ENCODE measurements at regions not wholly inside any gene's neighbourhood (a gene's known extent, or its start where the extent isn't known, plus 50 kb on each side); places are given as distances from the start of the nearest gene placed in this dataset.

DNA sequence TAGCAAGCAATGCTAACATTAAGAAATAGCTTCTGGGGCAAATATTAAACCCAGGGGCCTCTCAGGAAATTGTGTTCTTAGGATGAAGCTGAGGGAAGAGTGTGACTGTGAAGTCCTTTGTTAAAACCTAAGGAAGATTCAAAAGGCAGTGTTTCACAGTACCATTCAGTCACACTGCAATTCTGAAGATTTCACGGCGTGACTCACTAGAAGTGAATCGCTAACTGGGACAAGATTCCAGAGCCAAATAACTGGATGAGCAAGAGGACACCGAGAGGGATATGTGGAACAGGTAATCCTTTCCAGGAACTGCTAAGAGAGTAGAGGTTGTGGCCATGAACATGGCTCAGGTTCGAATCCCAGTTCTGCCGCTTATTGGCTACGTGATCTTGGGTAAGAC lies 61.8 kb upstream of the SMAD3 start:
- Histone ChIP-seq H3K27ac (ENCODE audit: low read depth, low read length, poor library complexity, severe bottlenecking) (no peak overlapping the region), H3K9me3 (ENCODE audit: low read length) (peaks cover 6% of the 10 kb centered on the region; the same call in 1 of the 2 replicates), H3K9me2 (ENCODE audit: insufficient read depth, low read length) (no peaks in the 10 kb centered on the region), H3K4me2 (ENCODE audit: low read length) (no peak overlapping the region), H2AFZ (ENCODE audit: low read length) (no peak overlapping the region), H3K36me3 (ENCODE audit: insufficient read depth, low read length) (no peaks in the 10 kb centered on the region), H3K4me3 (ENCODE audit: low read depth, low read length, poor library complexity, severe bottlenecking) (no peak overlapping the region), H3K4me1 (ENCODE audit: insufficient read depth, low read length, poor library complexity, severe bottlenecking) (no peaks in the 10 kb centered on the region), H4K20me1 (ENCODE audit: insufficient read depth, low read length) (no peaks in the 10 kb centered on the region), H3K79me2 (ENCODE audit: insufficient read depth, low read depth, low read length) (no peaks in the 10 kb centered on the region)
- CTCF ChIA-PET (ENCODE audit: unreplicated experiment): no interaction called here
- no peak for DNase-seq (ENCODE audit: low spot score)
- intact Hi-C loops (cut with micrococcal nuclease; ENCODE audit: unreplicated experiment): no loop called here
- BruUV-seq (replicated peaks): no TSS peak
- POLR2A ChIA-PET: no interaction called here
- TF ChIP-seq, protein P1, sequence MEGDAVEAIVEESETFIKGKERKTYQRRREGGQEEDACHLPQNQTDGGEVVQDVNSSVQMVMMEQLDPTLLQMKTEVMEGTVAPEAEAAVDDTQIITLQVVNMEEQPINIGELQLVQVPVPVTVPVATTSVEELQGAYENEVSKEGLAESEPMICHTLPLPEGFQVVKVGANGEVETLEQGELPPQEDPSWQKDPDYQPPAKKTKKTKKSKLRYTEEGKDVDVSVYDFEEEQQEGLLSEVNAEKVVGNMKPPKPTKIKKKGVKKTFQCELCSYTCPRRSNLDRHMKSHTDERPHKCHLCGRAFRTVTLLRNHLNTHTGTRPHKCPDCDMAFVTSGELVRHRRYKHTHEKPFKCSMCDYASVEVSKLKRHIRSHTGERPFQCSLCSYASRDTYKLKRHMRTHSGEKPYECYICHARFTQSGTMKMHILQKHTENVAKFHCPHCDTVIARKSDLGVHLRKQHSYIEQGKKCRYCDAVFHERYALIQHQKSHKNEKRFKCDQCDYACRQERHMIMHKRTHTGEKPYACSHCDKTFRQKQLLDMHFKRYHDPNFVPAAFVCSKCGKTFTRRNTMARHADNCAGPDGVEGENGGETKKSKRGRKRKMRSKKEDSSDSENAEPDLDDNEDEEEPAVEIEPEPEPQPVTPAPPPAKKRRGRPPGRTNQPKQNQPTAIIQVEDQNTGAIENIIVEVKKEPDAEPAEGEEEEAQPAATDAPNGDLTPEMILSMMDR (conservative IDR thresholded peaks at IDR 0.05; ENCODE audit: low read length): no peak
- no peak for TF ChIP-seq EZH2phosphoT487 (IDR thresholded peaks at IDR 0.05; ENCODE audit: borderline replicate concordance, low read depth, low read length)

- H3K9me2 ChIP-seq (ENCODE audit: insufficient read depth, low read length): no peaks in the 10 kb centered on the region
- H3K4me1 ChIP-seq (ENCODE audit: insufficient read depth, low read length, poor library complexity, severe bottlenecking): no peaks in the 10 kb centered on the region
- H3K36me3 ChIP-seq (ENCODE audit: insufficient read depth, low read length): no peaks in the 10 kb centered on the region
- CTCF ChIA-PET (ENCODE audit: unreplicated experiment): no interaction called here
- intact Hi-C loops (cut with micrococcal nuclease; ENCODE audit: unreplicated experiment): no loop called here
- no peak for TF ChIP-seq EZH2phosphoT487 (IDR thresholded peaks at IDR 0.05; ENCODE audit: borderline replicate concordance, low read depth, low read length)
- TF ChIP-seq, protein P1 (conservative IDR thresholded peaks at IDR 0.05; ENCODE audit: low read length): no peak
- H3K79me2 ChIP-seq (ENCODE audit: insufficient read depth, low read depth, low read length): no peaks in the 10 kb centered on the region
- peak; percentile 20 for DNase-seq (ENCODE audit: low spot score)
- no peaks in the 10 kb centered on the region for H4K20me1 ChIP-seq (ENCODE audit: insufficient read depth, low read length)
- no peak overlapping the region for H3K27ac ChIP-seq (ENCODE audit: low read depth, low read length, poor library complexity, severe bottlenecking)
- H3K9me3 ChIP-seq (ENCODE audit: low read length): peaks cover 3% of the 10 kb centered on the region; the same call in 1 of the 2 replicates
- H3K4me3 ChIP-seq (ENCODE audit: low read depth, low read length, poor library complexity, severe bottlenecking): no peak overlapping the region
- no peak overlapping the region for H2AFZ ChIP-seq (ENCODE audit: low read length)
- POLR2A ChIA-PET: no interaction called here
- no TSS peak for BruUV-seq (replicated peaks)
- no peak overlapping the region for H3K4me2 ChIP-seq (ENCODE audit: low read length)
Observed at GRCh38 chr15:67004142-67004541, 61.3 kb upstream of the SMAD3 start.

- H4K20me1 ChIP-seq (ENCODE audit: insufficient read depth, low read length): no peaks in the 10 kb centered on the region
- POLR2A ChIA-PET: no interaction called here
- H3K27ac ChIP-seq (ENCODE audit: low read depth, low read length, poor library complexity, severe bottlenecking): no peak overlapping the region
- no peaks in the 10 kb centered on the region for H3K79me2 ChIP-seq (ENCODE audit: insufficient read depth, low read depth, low read length)
- no TSS peak for BruUV-seq (replicated peaks)
- intact Hi-C loops (cut with micrococcal nuclease; ENCODE audit: unreplicated experiment): no loop called here
- TF ChIP-seq EZH2phosphoT487 (IDR thresholded peaks at IDR 0.05; ENCODE audit: borderline replicate concordance, low read depth, low read length): no peak
- TF ChIP-seq, protein P1 (conservative IDR thresholded peaks at IDR 0.05; ENCODE audit: low read length): no peak
- DNase-seq (ENCODE audit: low spot score): no peak
- H3K4me2 ChIP-seq (ENCODE audit: low read length): no peak overlapping the region
- H3K36me3 ChIP-seq (ENCODE audit: insufficient read depth, low read length): no peaks in the 10 kb centered on the region
- H3K9me3 ChIP-seq (ENCODE audit: low read length): no peaks in the 10 kb centered on the region
- H2AFZ ChIP-seq (ENCODE audit: low read length): no peak overlapping the region
- no peaks in the 10 kb centered on the region for H3K4me1 ChIP-seq (ENCODE audit: insufficient read depth, low read length, poor library complexity, severe bottlenecking)
- CTCF ChIA-PET (ENCODE audit: unreplicated experiment): no interaction called here
- H3K9me2 ChIP-seq (ENCODE audit: insufficient read depth, low read length): no peaks in the 10 kb centered on the region
- H3K4me3 ChIP-seq (ENCODE audit: low read depth, low read length, poor library complexity, severe bottlenecking): no peak overlapping the region
Observed at GRCh38 chr15:67005294-67005996, 60.0 kb upstream of the SMAD3 start.

Data from OCI-LY7 (cell line).